Ovary (tissue), 3 donors: ENCODE measurements at regions not wholly inside any gene's neighbourhood (a gene's known extent, or its start where the extent isn't known, plus 50 kb on each side); places are given as distances from the start of the nearest gene placed in this dataset.

Source experiments
- CTCF ChIP-seq, 3 donors: fragments of 450-650 bp in 2 of 3; fragments of 200-600 bp in 1 of 3; IDR thresholded peaks; one replicate each; pipeline versions ENCODE4 v1.5.1 to v1.8.0; 2016 to 2022; ENCODE audit warnings: antibody characterized with exemption in 3 of 3, mild to moderate bottlenecking in 1 of 3
- EP300 ChIP-seq: sonication (generic); formaldehyde crosslinking; IDR thresholded peaks from one replicate; pipeline ENCODE4 v1.6.1; 2017; ENCODE audit warnings: antibody characterized with exemption
- POLR2A ChIP-seq: fragments of 450-650 bp; IDR thresholded peaks from one replicate; pipeline ENCODE4 v1.6.1; 2017; ENCODE audit warnings: antibody characterized with exemption, mild to moderate bottlenecking, moderate library complexity
- donor health status: DM: no; HTN: no; CAD: no.

- TF ChIP-seq CTCF (IDR thresholded peaks at IDR 0.05) (no peak), POLR2A (no peak), EP300 (no peak)
Observed at GRCh38 chr10:36036137-36036536, 394.0 kb upstream of the FZD8 start.
